K562 (cell line): ENCODE measurements at regions not wholly inside any gene's neighbourhood (a gene's known extent, or its start where the extent isn't known, plus 50 kb on each side); places are given as distances from the start of the nearest gene placed in this dataset.

Source experiments
- ARID1B ChIP-seq: fragments of 450-650 bp; IDR thresholded peaks from 2 replicates; pipeline ENCODE4 v1.6.1; 2016; ENCODE audit warnings: antibody characterized with exemption, mild to moderate bottlenecking, inconsistent platforms
- ATF4 ChIP-seq: fragments of 450-650 bp; formaldehyde crosslinking; IDR thresholded peaks from 2 replicates; pipeline ENCODE4 v1.4.0; 2022; ENCODE audit warnings: mild to moderate bottlenecking, moderate library complexity
- ATF7 ChIP-seq: fragments of 450-650 bp; IDR thresholded peaks from 2 replicates; pipeline ENCODE4 v1.7.1; 2014; ENCODE audit warnings: mild to moderate bottlenecking, moderate library complexity
- C11orf30 ChIP-seq: fragments of 450-650 bp; IDR thresholded peaks from 2 replicates; pipeline ENCODE4 v1.6.1; 2016; ENCODE audit warnings: low read depth, mild to moderate bottlenecking
- CBX3 ChIP-seq, 2 experiments: IDR thresholded peaks; 1 replicate in 1 of 2; 2 replicates in 1 of 2; pipeline ENCODE4 v1.6.1; 2012; ENCODE audit warnings: inconsistent platforms in 2 of 2, low read length in 2 of 2, borderline replicate concordance in 1 of 2, control low read depth in 1 of 2
- CEBPB ChIP-seq: fragments of 450-650 bp; IDR thresholded peaks from 2 replicates; pipeline ENCODE4 v1.6.1; 2016; ENCODE audit warnings: missing genetic modification characterization, missing compliant biosample characterization
- DPF2 ChIP-seq: fragments of 450-650 bp; IDR thresholded peaks from 2 replicates; pipeline ENCODE4 v1.6.1; 2016
- EP300 ChIP-seq: IDR thresholded peaks from 2 replicates; pipeline ENCODE4 v1.6.1; 2012; ENCODE audit warnings: low read length, improper control_type of control experiment
- FOSL1 ChIP-seq: fragments of 200-800 bp; sonication (Bioruptor generic); conservative IDR thresholded peaks from 2 replicates; pipeline ENCODE4 v1.6.1; 2016; ENCODE audit warnings: missing genetic modification characterization, missing compliant biosample characterization
- IRF9 ChIP-seq: fragments of 450-650 bp; IDR thresholded peaks from 2 replicates; pipeline ENCODE4 v1.6.1; 2016; ENCODE audit warnings: missing biosample characterization, missing genetic modification characterization
- MAFG ChIP-seq: fragments of 450-650 bp; conservative IDR thresholded peaks from 2 replicates; pipeline ENCODE4 v1.6.1; 2016; ENCODE audit warnings: missing genetic modification characterization, missing compliant biosample characterization
- NFE2 ChIP-seq: IDR thresholded peaks from 2 replicates; pipeline ENCODE4 v1.6.1; 2014; ENCODE audit warnings: antibody characterized with exemption, low read depth
- NR2C1 ChIP-seq, 2 experiments: fragments of 450-650 bp; IDR thresholded peaks; 2 replicates each; pipeline ENCODE4 v1.6.1; 2017; ENCODE audit warnings: mild to moderate bottlenecking in 2 of 2, antibody characterized with exemption in 1 of 2, inconsistent platforms in 1 of 2, missing compliant biosample characterization in 1 of 2, missing genetic modification characterization in 1 of 2
- POLR2H ChIP-seq: IDR thresholded peaks from 2 replicates; pipeline ENCODE4 v1.6.1; 2016; ENCODE audit warnings: missing genetic modification characterization, low read depth, mild to moderate bottlenecking, control low read depth, missing compliant biosample characterization, moderate library complexity
- PRDM10 ChIP-seq: fragments of 450-650 bp; IDR thresholded peaks from 2 replicates; pipeline ENCODE4 v1.6.1; 2018; ENCODE audit not compliant: partially characterized antibody
- RCOR1 ChIP-seq, 2 experiments: IDR thresholded peaks; 2 replicates each; pipeline ENCODE4 v1.6.1; 2012; ENCODE audit warnings: low read depth in 2 of 2, low read length in 2 of 2, borderline replicate concordance in 1 of 2, improper control_type of control experiment in 1 of 2
- RNF219 ChIP-seq: fragments of 250-450 bp; sonication (Bioruptor Pico); IDR thresholded peaks from 2 replicates; pipeline ENCODE4 v1.5.0; 2022; ENCODE audit warnings: mild to moderate bottlenecking
- TCF3 ChIP-seq: sonication (generic); formaldehyde crosslinking; IDR thresholded peaks from 2 replicates; pipeline ENCODE4 v1.4.0; 2020; ENCODE audit warnings: mild to moderate bottlenecking, missing genetic modification reagents
- TEAD4 ChIP-seq, 2 experiments: sonication (generic) in 1 of 2; formaldehyde crosslinking in 1 of 2; IDR thresholded peaks; 2 replicates each; pipeline versions ENCODE4 v1.6.1 to v1.8.0; 2012 to 2022; ENCODE audit warnings: borderline replicate concordance in 1 of 2, inconsistent platforms in 1 of 2, low read length in 1 of 2, mild to moderate bottlenecking in 1 of 2, missing genetic modification reagents in 1 of 2
- ZNF444 ChIP-seq: fragments of 250-450 bp; sonication (Bioruptor Pico); IDR thresholded peaks from 2 replicates; pipeline ENCODE4 v1.4.0; 2020; ENCODE audit warnings: mild to moderate bottlenecking, moderate library complexity
- ZNF583 ChIP-seq: fragments of 250-450 bp; sonication (Bioruptor Pico); IDR thresholded peaks from 2 replicates; pipeline ENCODE4 v1.4.0; 2020

- TF ChIP-seq ZNF444, result no peak
- TF ChIP-seq TCF3 (CRISPR knock-in tag), result peak; percentile 58; the same call in 1 of the 2 replicates
- no peak for TF ChIP-seq POLR2H (tag)
- TF ChIP-seq MAFG (tag), result 0 out of 2 replicates have a peak, but pooled peaks have one; percentile 10
- TF ChIP-seq RNF219 (CRISPR knock-in tag), result no peak
- TF ChIP-seq ATF4 (CRISPR knock-in tag), result peak; percentile 82
- peak; percentile 15; the same call in 1 of the 2 replicates for TF ChIP-seq EP300
- TF ChIP-seq CBX3 (IDR thresholded peaks at IDR 0.05; ENCODE audit: borderline replicate concordance in 1 of 2, low read length in 2 of 2), result peak in 1 of 2 experiments; percentile 16; a peak in 1 of 3 replicates
- TF ChIP-seq NFE2, result peak; percentile 47; the same call in 1 of the 2 replicates
- peak; percentile 50; the same call in 1 of the 2 replicates for TF ChIP-seq ATF7
- no peak for TF ChIP-seq NR2C1 (IDR thresholded peaks at IDR 0.05)
- peak; percentile 31; the same call in 1 of the 2 replicates for TF ChIP-seq NR2C1 (tag; IDR thresholded peaks at IDR 0.05)
- peak; percentile 82 for TF ChIP-seq CEBPB (tag)
- peak; percentile 43; the same call in 1 of the 2 replicates for TF ChIP-seq C11orf30
- no peak for TF ChIP-seq PRDM10
- TF ChIP-seq TEAD4 (IDR thresholded peaks at IDR 0.05; ENCODE audit: low read length), result peak; percentile 33; the same call in 1 of the 2 replicates
- no peak for TF ChIP-seq TEAD4 (CRISPR knock-in tag; IDR thresholded peaks at IDR 0.05; ENCODE audit: borderline replicate concordance)
- TF ChIP-seq FOSL1 (tag), result peak; percentile 13; the same call in 1 of the 2 replicates
- peak in 1 of 2 experiments; percentile 32; a peak in 1 of 4 replicates for TF ChIP-seq RCOR1 (IDR thresholded peaks at IDR 0.05; ENCODE audit: borderline replicate concordance in 1 of 2, low read depth in 2 of 2, low read length in 2 of 2)
- TF ChIP-seq ZNF583 (CRISPR knock-in tag), result no peak
- 0 out of 2 replicates have a peak, but pooled peaks have one; percentile 20 for TF ChIP-seq DPF2
- peak; percentile 44; the same call in 1 of the 2 replicates for TF ChIP-seq IRF9 (tag)
- TF ChIP-seq ARID1B, result peak; percentile 56; the same call in 1 of the 2 replicates
Observed at GRCh38 chr3:194083637-194084224, 52.2 kb upstream of the HES1 start (continued).
